ENCODE measurements at regions not wholly inside any gene's neighbourhood (a gene's known extent, or its start where the extent isn't known, plus 50 kb on each side); places are given as distances from the start of the nearest gene placed in this dataset.

DNA sequence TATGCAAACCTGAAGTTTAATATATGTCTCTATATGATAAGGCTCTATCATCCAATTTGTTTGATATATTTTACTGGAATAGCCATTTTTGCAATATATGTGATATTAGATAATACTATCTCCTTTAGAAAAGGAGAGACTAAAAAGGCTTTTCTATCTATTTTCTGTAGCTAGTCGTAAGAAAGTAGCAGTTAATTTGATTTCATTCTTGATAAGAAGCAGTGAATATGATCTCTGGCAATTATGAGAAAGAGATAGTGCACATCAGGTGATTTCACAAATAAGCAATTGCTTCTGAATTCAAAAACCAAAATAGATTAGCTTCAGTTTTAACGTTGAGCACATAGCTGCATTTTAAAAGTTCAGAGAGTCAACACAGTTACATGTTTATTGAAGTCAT is 1318.4 kb downstream of the CDH8 start:
- intact Hi-C loops (cut with DNase I; ENCODE audit: low total_unique reads) = no loop called here
- H3K4me1 ChIP-seq = no peaks in the 10 kb centered on the region
- TF ChIP-seq CTCF (IDR thresholded peaks at IDR 0.05) (no peak), POLR2A (IDR thresholded peaks at IDR 0.05) (no peak)
- H3K36me3 ChIP-seq = no peaks in the 10 kb centered on the region
- no peak for DNase-seq
- H3K27me3 ChIP-seq = peaks cover 0 to 2% of the 10 kb centered on the region in 2 donors
- no peak overlapping the region for H3K4me3 ChIP-seq
- H3K9me3 ChIP-seq = no peaks in the 10 kb centered on the region
- no peak overlapping the region for H3K27ac ChIP-seq

- no peak overlapping the region for H3K27ac ChIP-seq
- no peaks in the 10 kb centered on the region for H3K4me1 ChIP-seq
- intact Hi-C loops (cut with DNase I; ENCODE audit: low total_unique reads) = no loop called here
- no peaks in the 10 kb centered on the region for H3K9me3 ChIP-seq
- TF ChIP-seq CTCF (IDR thresholded peaks at IDR 0.05) (no peak), POLR2A (IDR thresholded peaks at IDR 0.05) (no peak)
- H3K27me3 ChIP-seq = no peaks in the 10 kb centered on the region
- no peaks in the 10 kb centered on the region for H3K36me3 ChIP-seq
- no peak overlapping the region for H3K4me3 ChIP-seq
- DNase-seq = no peak
Observed at GRCh38 chr16:60712144-60712543, 1324.1 kb downstream of the CDH8 start.

DNA sequence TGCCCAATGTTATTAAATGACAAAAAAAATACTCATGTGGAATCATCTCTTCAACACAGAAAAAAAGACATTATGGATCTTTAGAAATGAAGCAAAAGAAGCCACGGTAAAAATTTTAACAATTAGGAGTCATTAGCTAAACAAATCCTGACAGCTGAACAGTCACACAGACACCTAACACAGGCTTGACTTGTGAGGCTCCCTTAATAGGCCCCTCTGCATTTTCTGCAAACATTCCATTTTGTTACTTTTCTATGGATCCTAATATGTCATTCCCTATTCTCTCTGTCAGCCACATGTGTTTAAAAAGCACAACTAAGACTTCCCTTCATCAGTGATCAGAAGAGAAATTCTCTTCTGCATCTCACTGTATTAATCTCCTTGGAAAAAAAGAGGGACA is 1331.5 kb downstream of the CDH8 start:
- H3K4me1 ChIP-seq = no peaks in the 10 kb centered on the region
- no peak overlapping the region for H3K4me3 ChIP-seq
- no peak for TF ChIP-seq POLR2A (IDR thresholded peaks at IDR 0.05)
- TF ChIP-seq CTCF (IDR thresholded peaks at IDR 0.05) = no peak
- intact Hi-C loops (cut with DNase I; ENCODE audit: low total_unique reads) = no loop called here
- H3K9me3 ChIP-seq = no peaks in the 10 kb centered on the region
- DNase-seq = no peak
- no peaks in the 10 kb centered on the region for H3K27me3 ChIP-seq
- no peak overlapping the region for H3K27ac ChIP-seq
- no peaks in the 10 kb centered on the region for H3K36me3 ChIP-seq

- no peaks in the 10 kb centered on the region for H3K9me3 ChIP-seq
- no peaks in the 10 kb centered on the region for H3K4me1 ChIP-seq
- no peaks in the 10 kb centered on the region for H3K27me3 ChIP-seq
- no peaks in the 10 kb centered on the region for H3K36me3 ChIP-seq
- TF ChIP-seq POLR2A (IDR thresholded peaks at IDR 0.05) = no peak
- TF ChIP-seq CTCF (IDR thresholded peaks at IDR 0.05) = no peak
- intact Hi-C loops (cut with DNase I; ENCODE audit: low total_unique reads) = no loop called here
- no peak overlapping the region for H3K4me3 ChIP-seq
- DNase-seq = no peak
- no peak overlapping the region for H3K27ac ChIP-seq
Observed at GRCh38 chr16:60703096-60703495, 1333.1 kb downstream of the CDH8 start.

GRCh38 chr16:60686824-60687223 is 1349.4 kb downstream of the CDH8 start:
- Histone ChIP-seq H3K4me1 (no peaks in the 10 kb centered on the region), H3K36me3 (no peaks in the 10 kb centered on the region), H3K27me3 (no peaks in the 10 kb centered on the region), H3K9me3 (no peaks in the 10 kb centered on the region), H3K27ac (no peak overlapping the region), H3K4me3 (no peak overlapping the region)
- intact Hi-C loops (cut with DNase I; ENCODE audit: low total_unique reads) = no loop called here
- no peak for DNase-seq
- no peak for TF ChIP-seq CTCF (IDR thresholded peaks at IDR 0.05)
- no peak for TF ChIP-seq POLR2A (IDR thresholded peaks at IDR 0.05)

Data from uterus (tissue), 3 donors.